Fibroblast of the aortic adventitia (primary cell): ENCODE measurements at regions not wholly inside any gene's neighbourhood (a gene's known extent, or its start where the extent isn't known, plus 50 kb on each side); places are given as distances from the start of the nearest gene placed in this dataset.
A peak's percentile ranks its signal among the peaks of the same experiment; 100 is the strongest.

Source experiments
- DNase-seq: peaks from one replicate; pipeline ENCODE4 v3.0.0-alpha.2; 2010; ENCODE audit warnings: low read depth
- H3K4me3 ChIP-seq: 2 replicates; pipeline ENCODE4 v1.5.1; 2011; ENCODE audit warnings: low read depth, mild to moderate bottlenecking, control low read depth, low read length, moderate library complexity
- CTCF ChIP-seq: IDR thresholded peaks from 2 replicates; pipeline ENCODE4 v1.5.1; 2011; ENCODE audit warnings: mild to moderate bottlenecking, low read length, control low read depth, inconsistent platforms; ENCODE audit not compliant: insufficient read depth

- no peak overlapping the region for H3K4me3 ChIP-seq
- TF ChIP-seq CTCF = peak; percentile 9
- no peak for DNase-seq
These were observed 327.5 kb downstream of the ARPP21 start for GRCh38 chr3:35966629-35967464.

- no peak overlapping the region for H3K4me3 ChIP-seq
- no peak for TF ChIP-seq CTCF
- DNase-seq = no peak
These were observed 328.8 kb downstream of the ARPP21 start for GRCh38 chr3:35968043-35968622.

GRCh38 chr3:35969406-35969805 lies 330.1 kb downstream of the ARPP21 start:
- H3K4me3 ChIP-seq = no peak overlapping the region
- DNase-seq = peak; percentile 42
- no peak for TF ChIP-seq CTCF

GRCh38 chr3:35970793-35971192 lies 331.5 kb downstream of the ARPP21 start:
- DNase-seq = no peak
- H3K4me3 ChIP-seq = no peak overlapping the region
- TF ChIP-seq CTCF = no peak

- no peak for TF ChIP-seq CTCF
- no peak for DNase-seq
- no peak overlapping the region for H3K4me3 ChIP-seq
These were observed 332.4 kb downstream of the ARPP21 start for GRCh38 chr3:35971686-35972085.

GRCh38 chr3:35974872-35975271 lies 335.5 kb downstream of the ARPP21 start:
- TF ChIP-seq CTCF = no peak
- H3K4me3 ChIP-seq = no peak overlapping the region
- no peak for DNase-seq
